HL-60/S4 treated with retinoic acid at 250 ng/mL for 4 days and 3 days (cell line): ENCODE measurements at regions not wholly inside any gene's neighbourhood (a gene's known extent, or its start where the extent isn't known, plus 50 kb on each side); places are given as distances from the start of the nearest gene placed in this dataset.

ENCODE experiments used
- in situ Hi-C: fragments of 300-500 bp; cut with MboI; formaldehyde crosslinking; loops from 2 replicates; pipeline ENCODE4 v1.7.0; 2022; ENCODE audit warnings: low sequenced_read_pairs

DNA sequence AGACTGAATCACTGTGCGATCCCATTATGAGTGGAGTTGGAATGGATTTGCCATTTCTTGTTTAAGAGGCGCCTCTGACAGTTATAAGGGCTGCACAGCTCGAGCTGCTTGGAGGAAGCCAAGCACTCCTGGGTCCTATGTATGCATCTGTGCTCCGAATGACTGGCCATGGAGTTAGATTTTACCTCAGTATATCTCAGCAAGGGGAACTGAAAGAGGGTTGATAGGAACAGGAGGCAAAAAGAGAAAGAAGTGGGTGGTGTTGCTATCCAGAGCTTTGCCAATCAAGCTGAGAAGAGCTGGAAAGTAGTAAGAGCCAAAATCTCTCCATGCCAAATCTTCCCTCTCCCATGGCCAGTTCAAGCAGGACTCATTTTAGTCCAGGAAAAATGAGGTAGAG is 632.0 kb upstream of the KIRREL3 start:
- in situ Hi-C loops = no loop called here

DNA sequence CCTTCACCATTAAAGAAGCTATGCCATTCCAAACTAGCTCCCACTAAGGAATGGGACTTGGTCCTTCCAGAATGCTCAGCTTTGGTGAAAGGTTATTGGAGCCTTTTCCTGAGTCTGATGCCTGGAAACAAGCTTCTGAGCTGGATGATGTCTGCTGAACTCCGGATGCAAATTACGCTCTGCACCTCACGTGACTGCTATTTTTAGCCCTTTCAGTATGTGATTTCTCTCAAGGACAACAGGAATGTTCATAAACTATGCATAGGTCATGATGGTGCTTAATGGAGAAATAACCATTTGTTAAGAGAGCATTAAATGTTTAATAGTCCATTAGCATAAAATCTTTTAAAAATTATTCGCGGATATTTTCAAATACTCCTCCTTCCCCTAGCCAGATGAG is 631.4 kb upstream of the KIRREL3 start:
- in situ Hi-C loops = no loop called here

DNA sequence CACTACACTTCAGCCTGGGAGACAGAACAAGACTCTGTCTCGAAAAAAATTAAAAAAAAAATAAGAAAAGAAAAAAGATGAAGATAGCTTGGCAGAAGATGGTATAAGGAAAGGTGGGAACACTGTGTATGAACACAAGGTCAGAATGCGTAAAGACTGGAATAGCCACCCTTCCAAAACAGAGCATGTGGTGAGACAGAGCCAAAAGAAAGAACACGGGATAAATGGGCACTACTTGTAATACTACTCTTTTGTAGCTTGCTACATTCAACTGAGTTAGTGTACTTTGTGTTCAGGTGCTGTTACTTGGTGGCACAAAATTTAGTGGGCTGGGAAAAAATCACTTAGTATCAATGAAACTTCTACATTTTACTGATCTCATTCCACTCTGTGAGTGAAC is 628.6 kb upstream of the KIRREL3 start:
- in situ Hi-C loops = no loop called here

DNA sequence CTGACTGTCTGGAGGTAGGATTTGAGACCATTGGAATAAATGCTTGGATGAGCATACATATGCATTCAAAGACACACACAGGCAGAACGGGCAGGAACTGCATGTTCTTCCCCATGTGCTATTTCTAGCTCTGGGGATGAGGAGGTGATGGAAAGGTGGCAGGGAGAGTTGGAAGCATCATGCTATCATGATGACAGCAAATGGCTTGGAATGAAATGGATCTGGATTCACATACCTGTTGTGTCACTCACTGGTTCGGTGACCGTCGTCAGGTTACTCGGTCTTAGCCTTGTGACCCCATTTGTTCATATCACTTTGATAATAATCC is 627.9 kb upstream of the KIRREL3 start:
- in situ Hi-C loops = no loop called here

DNA sequence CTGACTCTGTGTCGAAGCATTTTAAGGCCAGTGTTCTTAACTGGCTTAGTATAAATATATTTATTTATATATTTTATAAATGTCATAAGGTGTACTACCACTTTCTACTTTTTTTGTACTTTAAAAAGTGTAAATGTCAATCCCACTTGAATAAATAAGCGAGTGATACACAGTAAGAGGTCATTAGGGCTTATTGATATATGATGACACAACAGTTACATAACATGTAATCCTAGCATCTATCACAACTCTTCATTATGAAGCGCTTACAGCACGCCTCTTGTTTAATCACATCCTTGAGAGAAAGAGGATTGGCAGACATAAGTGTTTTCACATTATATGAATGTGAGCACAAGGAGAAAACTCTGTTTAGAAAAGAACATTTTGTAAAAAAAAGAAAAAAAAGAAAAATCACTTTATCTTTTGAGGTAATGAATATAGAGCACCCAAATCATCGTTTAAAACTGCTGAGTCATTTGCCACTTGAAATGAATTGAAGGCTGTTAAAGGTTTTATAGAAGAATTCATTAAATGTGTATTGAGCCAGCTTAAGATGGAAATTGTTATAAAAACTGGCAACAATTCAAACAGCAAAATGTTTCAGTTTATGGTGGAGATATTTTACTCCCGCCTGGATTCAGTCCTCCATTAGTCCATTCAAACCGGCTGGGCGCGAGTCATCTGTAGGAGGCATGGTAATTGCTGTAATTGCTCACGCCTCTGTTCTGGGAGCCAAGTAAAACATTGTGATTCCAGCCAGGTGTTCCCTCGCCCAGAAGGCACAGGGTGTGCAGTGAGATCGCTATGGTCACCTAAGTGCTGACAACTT is 627.3 kb upstream of the KIRREL3 start:
- in situ Hi-C loops = no loop called here

- in situ Hi-C loops = no loop called here
Measured at GRCh38 chr11:127627204-127627603, 626.6 kb upstream of the KIRREL3 start.

DNA sequence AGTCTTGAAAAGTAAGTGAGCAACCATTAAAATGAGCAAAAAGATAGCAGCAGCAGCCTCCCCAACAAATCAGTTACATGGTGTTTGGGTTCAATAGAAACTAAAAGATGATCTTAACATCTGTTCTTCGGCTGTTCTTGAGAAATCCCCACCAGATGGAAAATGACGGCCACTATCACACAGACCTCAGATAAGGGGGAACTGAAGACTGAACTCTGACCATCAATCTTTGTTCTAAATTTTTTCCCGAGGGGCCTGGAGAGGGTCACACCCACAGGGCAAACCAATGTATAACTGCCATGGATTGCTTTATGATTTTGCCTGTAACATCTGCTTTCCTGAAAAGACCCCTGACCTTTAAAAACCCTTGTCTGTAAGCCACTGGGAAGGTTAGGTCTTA is 624.8 kb upstream of the KIRREL3 start:
- in situ Hi-C loops = no loop called here

DNA sequence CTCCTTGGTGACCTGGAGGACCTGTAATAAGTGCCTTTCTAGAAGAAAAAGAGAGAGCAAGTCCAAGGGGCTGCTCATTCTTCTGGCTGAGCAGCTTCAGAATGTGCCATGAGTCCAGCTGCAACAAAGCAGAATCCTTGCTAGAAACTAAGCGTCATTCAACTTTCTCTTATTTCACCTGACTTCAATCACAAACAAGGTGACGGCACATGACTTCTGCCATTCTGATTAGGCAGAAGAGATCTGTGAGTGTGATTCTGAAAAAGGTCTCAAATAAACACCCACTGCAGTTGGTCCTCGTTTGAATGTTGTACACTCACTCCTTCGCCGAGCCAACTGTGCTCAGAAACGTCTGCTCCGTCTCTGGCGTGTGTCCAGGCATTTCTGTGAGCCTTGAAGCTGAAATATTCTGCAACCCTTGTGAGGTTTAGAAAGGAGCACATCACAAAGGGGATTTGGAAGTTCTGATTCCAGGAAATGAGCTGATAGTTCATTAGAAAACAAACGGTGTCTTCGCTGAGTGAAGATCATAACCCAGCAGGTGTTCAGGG is 623.8 kb upstream of the KIRREL3 start:
- in situ Hi-C loops = no loop called here

GRCh38 chr11:127622686-127623085 is 622.1 kb upstream of the KIRREL3 start:
- in situ Hi-C loops = no loop called here

- in situ Hi-C loops = no loop called here
Measured at GRCh38 chr11:127620671-127621070, 620.1 kb upstream of the KIRREL3 start.

GRCh38 chr11:127619946-127620345 is 619.4 kb upstream of the KIRREL3 start:
- in situ Hi-C loops = no loop called here

DNA sequence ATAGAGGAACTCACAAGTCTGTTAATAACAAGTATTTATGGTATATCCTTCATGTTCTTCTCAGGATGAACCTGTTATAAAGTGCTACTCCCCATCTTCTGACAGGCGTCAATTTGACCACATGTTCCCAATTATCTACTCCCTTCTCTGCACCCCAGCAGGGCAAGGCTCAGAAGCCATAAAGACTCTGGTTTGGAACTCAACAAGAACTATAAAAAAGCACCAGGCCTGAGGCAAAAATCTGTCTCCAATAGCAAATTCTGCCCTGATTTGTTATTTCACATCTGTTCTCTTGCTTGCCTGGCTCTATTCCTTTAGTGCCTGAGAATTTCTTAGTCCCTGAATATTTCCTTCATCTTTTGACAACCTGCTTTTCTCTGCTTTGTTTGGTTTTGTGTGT is 618.2 kb upstream of the KIRREL3 start:
- in situ Hi-C loops = no loop called here

DNA sequence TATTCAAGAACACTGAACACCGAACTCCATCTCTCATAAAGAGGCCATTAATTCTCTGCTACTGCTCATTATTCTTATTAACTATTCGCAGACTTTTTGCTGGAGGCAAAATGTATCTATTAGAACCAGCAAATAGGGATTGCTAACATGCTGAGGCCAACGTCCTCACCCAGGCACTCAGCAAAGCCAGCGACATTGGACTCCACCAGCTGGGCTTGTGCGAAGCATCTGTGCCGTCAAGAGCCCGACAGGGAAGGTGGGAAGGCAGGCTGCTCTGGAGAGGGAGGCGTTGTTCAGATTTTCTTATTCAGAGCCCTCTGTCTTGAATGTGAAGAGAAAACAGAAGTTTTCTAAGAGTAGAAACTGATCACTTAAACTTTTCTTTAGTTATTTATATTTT is 615.6 kb upstream of the KIRREL3 start:
- in situ Hi-C loops = no loop called here

DNA sequence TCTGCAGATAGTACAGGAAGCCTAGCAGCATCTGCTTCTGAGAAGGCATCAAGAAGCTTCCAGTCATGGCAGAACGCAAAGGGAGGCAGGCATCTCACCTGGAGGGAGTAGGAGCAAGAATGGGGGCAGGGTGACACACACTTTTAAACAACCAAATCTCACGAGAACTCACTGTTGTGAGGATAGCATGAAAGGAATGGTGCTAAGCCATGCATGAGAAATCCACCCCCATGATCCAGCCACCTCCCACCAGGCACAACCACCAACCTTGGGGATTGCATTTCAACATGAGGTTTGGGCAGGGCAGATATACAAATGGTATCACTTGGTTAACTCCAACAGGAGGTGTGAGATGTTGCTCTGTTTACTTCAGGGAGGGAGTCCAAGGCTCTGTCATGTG is 612.0 kb upstream of the KIRREL3 start:
- in situ Hi-C loops = no loop called here

- in situ Hi-C loops = no loop called here
Measured at GRCh38 chr11:127609025-127609773, 608.6 kb upstream of the KIRREL3 start.

GRCh38 chr11:127607487-127608085 is 607.0 kb upstream of the KIRREL3 start:
- in situ Hi-C loops = no loop called here

DNA sequence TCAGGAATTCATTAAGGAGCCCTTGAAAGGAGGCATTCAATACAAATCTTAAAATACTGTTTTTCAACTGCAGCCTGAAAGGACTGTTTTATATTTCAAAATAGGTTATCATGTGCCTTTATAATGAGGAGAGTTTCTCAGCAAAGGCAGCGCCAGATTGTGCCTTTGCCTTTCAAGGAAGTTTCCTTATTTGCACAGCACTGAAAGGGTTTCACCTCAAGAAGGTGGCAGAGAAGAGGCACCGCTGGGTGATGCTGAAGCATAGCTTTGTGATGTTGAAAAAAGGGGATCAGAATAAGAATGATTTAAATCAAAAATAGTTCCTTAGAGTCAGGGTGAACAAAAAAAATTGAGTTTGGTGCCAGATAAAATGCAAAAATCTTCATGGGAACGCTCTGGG is 601.0 kb upstream of the KIRREL3 start:
- in situ Hi-C loops = no loop called here

DNA sequence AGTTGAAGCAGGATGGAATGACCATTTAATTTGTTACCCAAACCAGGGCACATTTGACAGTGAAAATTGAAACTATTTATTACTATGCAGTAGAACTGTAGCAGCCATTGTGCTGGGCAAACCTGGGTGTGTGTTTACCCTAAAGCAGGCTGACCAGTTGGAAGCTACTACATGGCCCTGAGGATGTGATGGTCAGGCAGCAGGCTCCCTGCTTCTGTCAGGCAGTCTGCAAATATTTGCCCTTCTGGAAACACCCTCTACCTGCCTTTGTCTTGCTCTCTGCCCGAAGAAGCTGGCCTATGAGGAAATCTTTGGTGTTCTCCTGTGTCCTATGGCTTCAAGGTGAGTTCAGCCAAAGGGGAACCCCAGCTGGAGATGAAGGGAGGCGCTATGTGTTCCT is 600.1 kb upstream of the KIRREL3 start:
- in situ Hi-C loops = no loop called here

- in situ Hi-C loops = no loop called here
Measured at GRCh38 chr11:127598476-127598875, 597.9 kb upstream of the KIRREL3 start.

DNA sequence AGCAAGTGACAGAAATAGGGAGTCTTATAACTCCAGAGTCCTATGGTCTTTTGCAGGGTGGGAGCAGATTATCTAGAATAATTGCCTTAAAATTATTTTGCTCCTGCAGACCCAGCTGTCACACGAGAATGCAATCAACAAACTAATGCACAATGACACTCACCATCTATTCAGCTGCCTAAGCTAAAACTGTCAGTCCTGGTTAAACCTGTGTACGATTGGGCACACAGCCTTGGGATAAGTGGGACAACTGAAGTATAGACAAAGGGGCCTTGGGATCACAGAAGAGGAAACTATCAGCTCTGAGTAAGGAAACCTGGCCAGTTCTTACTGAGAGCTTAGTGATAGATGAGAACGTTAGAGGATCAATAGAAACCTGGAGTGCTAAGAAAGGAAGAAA is 595.9 kb upstream of the KIRREL3 start:
- in situ Hi-C loops = no loop called here

- in situ Hi-C loops = no loop called here
Measured at GRCh38 chr11:127592371-127592770, 591.8 kb upstream of the KIRREL3 start.

GRCh38 chr11:127590314-127590713 is 589.7 kb upstream of the KIRREL3 start:
- in situ Hi-C loops = no loop called here
